ENCODE measurements at regions not wholly inside any gene's neighbourhood (a gene's known extent, or its start where the extent isn't known, plus 50 kb on each side); places are given as distances from the start of the nearest gene placed in this dataset.

- TF ChIP-seq POLR2A (IDR thresholded peaks at IDR 0.05) (no peak), CTCF (IDR thresholded peaks at IDR 0.05) (no peak)
- no peaks in the 10 kb centered on the region for H3K36me3 ChIP-seq
- no peak for DNase-seq
- no peaks in the 10 kb centered on the region for H3K4me1 ChIP-seq
- no peak overlapping the region for H3K27ac ChIP-seq
- no peaks in the 10 kb centered on the region for H3K27me3 ChIP-seq
- no peaks in the 10 kb centered on the region for H3K9me3 ChIP-seq
- no peak overlapping the region for H3K4me3 ChIP-seq
These were observed 133.9 kb upstream of the TPK1 start for GRCh38 chr7:144969787-144970186.

DNA sequence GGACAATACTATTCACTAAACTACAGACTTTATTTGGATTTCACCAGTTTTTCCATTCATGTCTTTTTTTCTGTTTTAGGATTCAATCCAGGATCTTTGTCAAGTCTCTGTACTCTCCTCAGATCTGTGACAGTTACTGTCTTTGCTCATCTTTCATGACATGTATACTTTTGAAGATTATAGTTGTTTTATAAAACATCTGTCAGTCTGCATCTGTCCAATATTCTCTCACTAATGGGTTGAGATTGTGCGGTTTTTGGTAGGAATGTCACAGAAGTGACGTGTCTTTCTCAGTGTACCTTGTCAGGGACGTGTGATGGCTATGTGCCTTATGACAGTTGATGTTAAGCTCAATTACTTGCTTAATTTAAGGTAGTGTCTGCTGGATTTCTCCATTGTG lies 124.9 kb upstream of the TPK1 start:
- Histone ChIP-seq H3K27ac (no peak overlapping the region), H3K4me1 (no peaks in the 10 kb centered on the region), H3K4me3 (no peak overlapping the region), H3K27me3 (no peaks in the 10 kb centered on the region), H3K36me3 (no peaks in the 10 kb centered on the region), H3K9me3 (no peaks in the 10 kb centered on the region)
- no peak for TF ChIP-seq CTCF (IDR thresholded peaks at IDR 0.05)
- TF ChIP-seq POLR2A (IDR thresholded peaks at IDR 0.05), result no peak
- no peak for DNase-seq

DNA sequence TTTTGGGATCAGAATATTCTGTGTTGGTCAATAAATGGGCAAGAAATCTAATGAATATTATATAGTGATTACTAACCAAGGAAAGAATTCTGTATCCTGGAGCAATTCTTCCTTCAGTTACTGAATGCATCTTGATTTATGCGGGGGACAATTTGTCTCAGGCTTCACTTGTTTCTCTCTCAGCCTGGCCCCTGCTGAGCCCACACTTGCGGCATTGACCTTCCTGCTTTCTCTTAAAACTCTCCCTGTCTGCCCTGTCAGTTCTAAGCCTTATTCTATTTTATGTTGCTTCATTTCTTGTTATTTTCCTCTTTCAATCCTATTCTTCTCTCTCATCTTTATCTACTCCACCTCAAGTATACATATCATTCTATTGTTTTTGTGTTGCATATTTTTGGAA lies 122.1 kb upstream of the TPK1 start:
- no peak overlapping the region for H3K27ac ChIP-seq
- H3K4me1 ChIP-seq, result no peaks in the 10 kb centered on the region
- H3K9me3 ChIP-seq, result no peaks in the 10 kb centered on the region
- TF ChIP-seq CTCF (IDR thresholded peaks at IDR 0.05), result no peak
- TF ChIP-seq POLR2A (IDR thresholded peaks at IDR 0.05), result no peak
- H3K27me3 ChIP-seq, result no peaks in the 10 kb centered on the region
- H3K4me3 ChIP-seq, result no peak overlapping the region
- no peak for DNase-seq
- no peaks in the 10 kb centered on the region for H3K36me3 ChIP-seq

DNA sequence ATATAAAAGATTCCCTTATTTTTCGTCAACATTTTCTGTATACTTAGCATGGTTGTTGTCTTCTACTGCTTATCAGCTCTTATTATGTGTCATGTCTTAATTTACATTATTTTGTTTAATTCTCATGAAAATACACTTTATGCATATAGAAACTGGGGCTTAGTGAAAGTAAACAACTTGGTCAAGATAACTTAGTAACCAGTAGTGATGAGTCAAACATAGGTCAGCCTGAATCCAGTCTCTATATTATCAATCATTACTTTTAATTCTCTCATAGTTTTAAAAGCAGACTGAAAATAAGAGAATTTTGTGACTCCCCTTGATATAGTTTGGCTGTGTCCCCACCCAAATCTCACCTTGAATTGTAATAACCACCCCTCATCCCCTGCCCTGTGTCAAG lies 119.6 kb upstream of the TPK1 start:
- no peaks in the 10 kb centered on the region for H3K4me1 ChIP-seq
- H3K4me3 ChIP-seq, result no peak overlapping the region
- no peaks in the 10 kb centered on the region for H3K36me3 ChIP-seq
- no peaks in the 10 kb centered on the region for H3K9me3 ChIP-seq
- no peak for DNase-seq
- H3K27me3 ChIP-seq, result no peaks in the 10 kb centered on the region
- no peak overlapping the region for H3K27ac ChIP-seq
- TF ChIP-seq POLR2A (IDR thresholded peaks at IDR 0.05) (no peak), CTCF (IDR thresholded peaks at IDR 0.05) (no peak)

GRCh38 chr7:144941127-144941526 lies 105.3 kb upstream of the TPK1 start:
- DNase-seq, result no peak
- TF ChIP-seq CTCF (IDR thresholded peaks at IDR 0.05) (no peak), POLR2A (IDR thresholded peaks at IDR 0.05) (no peak)
- H3K9me3 ChIP-seq, result no peaks in the 10 kb centered on the region
- no peaks in the 10 kb centered on the region for H3K4me1 ChIP-seq
- H3K27ac ChIP-seq, result no peak overlapping the region
- H3K4me3 ChIP-seq, result no peak overlapping the region
- no peaks in the 10 kb centered on the region for H3K27me3 ChIP-seq
- no peaks in the 10 kb centered on the region for H3K36me3 ChIP-seq

GRCh38 chr7:144937199-144937598 lies 101.3 kb upstream of the TPK1 start:
- Histone ChIP-seq H3K36me3 (no peaks in the 10 kb centered on the region), H3K4me3 (no peak overlapping the region), H3K27me3 (no peaks in the 10 kb centered on the region), H3K27ac (no peak overlapping the region), H3K9me3 (no peaks in the 10 kb centered on the region), H3K4me1 (no peaks in the 10 kb centered on the region)
- TF ChIP-seq CTCF (IDR thresholded peaks at IDR 0.05) (no peak), POLR2A (IDR thresholded peaks at IDR 0.05) (no peak)
- no peak for DNase-seq

All from Peyer's patch (tissue), 4 donors.